Calu3 (cell line): ENCODE measurements at regions not wholly inside any gene's neighbourhood (a gene's known extent, or its start where the extent isn't known, plus 50 kb on each side); places are given as distances from the start of the nearest gene placed in this dataset.

Experiments used
- BruUV-seq: library from RNA; stranded (reverse); fragments of 400-500 nt; replicated peaks from 2 replicates; lab custom pipeline; 2021; lab: Mats Ljungman, UMichigan
- CTCF ChIA-PET: fragments of 300-600 bp; sonication (Branson Sonifier 250); formaldehyde crosslinking; loops from one replicate; lab custom pipeline; 2022; ENCODE audit warnings: antibody characterized with exemption; lab: Charles Lee
- DNase-seq: peaks from one replicate; pipeline ENCODE4 v3.0.0; 2022
- H3K27ac Mint-ChIP-seq: one replicate; pipeline ENCODE4 v1.8.0; 2022; ENCODE audit warnings: mixed read lengths; ENCODE audit not compliant: unreplicated experiment
- H3K27me3 Mint-ChIP-seq: one replicate; pipeline ENCODE4 v1.8.0; 2022; ENCODE audit warnings: mixed read lengths; ENCODE audit not compliant: unreplicated experiment
- H3K36me3 Mint-ChIP-seq: one replicate; pipeline ENCODE4 v1.8.0; 2022; ENCODE audit warnings: mild to moderate bottlenecking, moderate library complexity, mixed read lengths; ENCODE audit not compliant: insufficient read depth, unreplicated experiment
- H3K4me1 Mint-ChIP-seq: one replicate; pipeline ENCODE4 v1.8.0; 2022; ENCODE audit warnings: mild to moderate bottlenecking, low read depth, mixed read lengths; ENCODE audit not compliant: unreplicated experiment
- H3K4me3 Mint-ChIP-seq: one replicate; pipeline ENCODE4 v1.8.0; 2022; ENCODE audit warnings: mild to moderate bottlenecking, low read depth, moderate library complexity, mixed read lengths; ENCODE audit not compliant: unreplicated experiment
- H3K9me3 Mint-ChIP-seq: one replicate; pipeline ENCODE4 v1.8.0; 2022; ENCODE audit warnings: low read depth, mixed read lengths; ENCODE audit not compliant: unreplicated experiment
- CTCF ChIP-seq: fragments of 200-600 bp; IDR thresholded peaks from one replicate; pipeline ENCODE4 v1.8.0; 2022; ENCODE audit warnings: antibody characterized with exemption; ENCODE audit not compliant: unreplicated experiment
- intact Hi-C: fragments of 100-400 bp; cut with micrococcal nuclease; formaldehyde crosslinking; loops from one replicate; pipeline ENCODE4 v1.10.0; 2022; ENCODE audit not compliant: unreplicated experiment

- Mint-ChIP-seq H3K27ac (no peak overlapping the region), H3K27me3 (no peaks in the 10 kb centered on the region), H3K4me3 (no peak overlapping the region), H3K9me3 (no peaks in the 10 kb centered on the region), H3K36me3 (no peaks in the 10 kb centered on the region), H3K4me1 (no peaks in the 10 kb centered on the region)
- no peak for TF ChIP-seq CTCF
- CTCF ChIA-PET = interaction anchor here (0.9 kb wide), 1 partner anchor 17 kb away, joined by 3 read pairs; no protein-coding TSS in a partner anchor
- no TSS peak for BruUV-seq
- DNase-seq = no peak
- intact Hi-C loops = no loop called here
Measured at GRCh38 chr1:219741011-219741970, 128.4 kb upstream of the ZC3H11B start.

GRCh38 chr1:219733511-219734174, 120.7 kb upstream of the ZC3H11B start:
- no TSS peak for BruUV-seq
- no peak for DNase-seq
- no peaks in the 10 kb centered on the region for H3K9me3 Mint-ChIP-seq
- intact Hi-C loops = no loop called here
- CTCF ChIA-PET = no interaction called here
- no peak overlapping the region for H3K27ac Mint-ChIP-seq
- no peak overlapping the region for H3K4me3 Mint-ChIP-seq
- H3K4me1 Mint-ChIP-seq = no peaks in the 10 kb centered on the region
- no peaks in the 10 kb centered on the region for H3K27me3 Mint-ChIP-seq
- TF ChIP-seq CTCF = no peak
- H3K36me3 Mint-ChIP-seq = no peaks in the 10 kb centered on the region

GRCh38 chr1:219732814-219733491, 120.0 kb upstream of the ZC3H11B start:
- CTCF ChIA-PET = no interaction called here

More at GRCh38 chr1:219732814-219733491, 120.0 kb upstream of the ZC3H11B start:
- no peak for DNase-seq
- no TSS peak for BruUV-seq
- H3K4me1 Mint-ChIP-seq = no peaks in the 10 kb centered on the region
- H3K36me3 Mint-ChIP-seq = no peaks in the 10 kb centered on the region
- H3K27me3 Mint-ChIP-seq = no peaks in the 10 kb centered on the region
- no peaks in the 10 kb centered on the region for H3K9me3 Mint-ChIP-seq
- no peak for TF ChIP-seq CTCF
- no peak overlapping the region for H3K4me3 Mint-ChIP-seq
- no peak overlapping the region for H3K27ac Mint-ChIP-seq
- intact Hi-C loops = no loop called here
